Lower lobe of right lung (tissue), 2 donors: ENCODE measurements at regions not wholly inside any gene's neighbourhood (a gene's known extent, or its start where the extent isn't known, plus 50 kb on each side); places are given as distances from the start of the nearest gene placed in this dataset.

Experiments
- ATAC-seq, 2 donors: fragments of 200-7000 bp; cut with Tn5 transposase; one replicate each; pipeline ENCODE4 v1.9.1; 2020 to 2022; ENCODE audit warnings: mild to moderate bottlenecking in 2 of 2, moderate library complexity in 2 of 2
- DNase-seq: peaks from one replicate; pipeline ENCODE4 v3.0.0-alpha.2; 2020
- H3K27ac ChIP-seq: fragments of 200-600 bp; one replicate; pipeline ENCODE4 v1.8.0; 2022
- H3K27me3 ChIP-seq: fragments of 200-600 bp; one replicate; pipeline ENCODE4 v1.8.0; 2022; ENCODE audit warnings: low read depth
- H3K36me3 ChIP-seq: fragments of 200-600 bp; one replicate; pipeline ENCODE4 v1.8.0; 2022; ENCODE audit warnings: mild to moderate bottlenecking
- H3K4me1 ChIP-seq: fragments of 200-600 bp; one replicate; pipeline ENCODE4 v1.8.0; 2022
- H3K4me3 ChIP-seq: fragments of 200-600 bp; one replicate; pipeline ENCODE4 v1.8.0; 2022; ENCODE audit warnings: mild to moderate bottlenecking
- H3K9me3 ChIP-seq: fragments of 200-600 bp; one replicate; pipeline ENCODE4 v1.8.0; 2022
- CTCF ChIP-seq: fragments of 200-600 bp; IDR thresholded peaks from one replicate; pipeline ENCODE4 v1.8.0; 2022; ENCODE audit warnings: antibody characterized with exemption, mild to moderate bottlenecking
- intact Hi-C: fragments of 100-400 bp; cut with DNase I; formaldehyde crosslinking; loops from one replicate; pipeline ENCODE4 v1.11.0; 2022
- donor health status: DM: no; HTN: yes; CAD: no; lungs with severe emphysema.

GRCh38 chr5:165360784-165361542 is 1855.5 kb downstream of the MAT2B start:
- no peak for ATAC-seq
- no peaks in the 10 kb centered on the region for H3K4me1 ChIP-seq
- no peak overlapping the region for H3K27ac ChIP-seq
- no peak for DNase-seq
- TF ChIP-seq CTCF, result no peak
- intact Hi-C loops, result no loop called here
- no peak overlapping the region for H3K4me3 ChIP-seq
- H3K9me3 ChIP-seq, result no peaks in the 10 kb centered on the region
- no peaks in the 10 kb centered on the region for H3K27me3 ChIP-seq
- H3K36me3 ChIP-seq, result no peaks in the 10 kb centered on the region

GRCh38 chr5:165370233-165370632 is 1864.8 kb downstream of the MAT2B start:
- Histone ChIP-seq H3K27me3 (no peaks in the 10 kb centered on the region), H3K36me3 (no peaks in the 10 kb centered on the region), H3K4me1 (no peaks in the 10 kb centered on the region), H3K4me3 (no peak overlapping the region), H3K27ac (no peak overlapping the region), H3K9me3 (no peaks in the 10 kb centered on the region)
- DNase-seq (no peak), ATAC-seq (no peak)
- no peak for TF ChIP-seq CTCF
- intact Hi-C loops, result no loop called here

DNA sequence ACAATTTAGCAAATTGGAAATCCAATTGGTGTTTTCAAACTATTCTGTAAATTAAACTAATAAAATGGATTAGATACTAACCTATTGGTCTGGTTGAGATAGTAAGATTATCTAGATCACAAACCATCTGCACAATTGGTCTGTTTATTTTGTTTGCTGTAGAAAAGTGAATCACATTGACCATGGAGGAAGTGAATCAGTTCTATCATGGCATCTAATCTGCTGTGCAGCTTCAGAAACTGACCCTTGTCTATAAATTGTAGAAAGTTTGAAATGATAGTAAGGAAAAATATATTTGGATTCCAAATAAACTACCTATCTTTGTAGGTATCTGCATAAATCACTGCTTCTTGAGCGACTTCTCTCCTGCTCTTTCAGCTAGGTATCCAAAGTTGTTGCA is 1865.4 kb downstream of the MAT2B start:
- H3K27me3 ChIP-seq, result no peaks in the 10 kb centered on the region
- TF ChIP-seq CTCF, result no peak
- H3K4me1 ChIP-seq, result no peaks in the 10 kb centered on the region
- intact Hi-C loops, result no loop called here
- DNase-seq (no peak), ATAC-seq (no peak)
- H3K4me3 ChIP-seq, result no peak overlapping the region
- no peaks in the 10 kb centered on the region for H3K36me3 ChIP-seq
- H3K27ac ChIP-seq, result no peak overlapping the region
- H3K9me3 ChIP-seq, result no peaks in the 10 kb centered on the region

- Histone ChIP-seq H3K9me3 (no peaks in the 10 kb centered on the region), H3K4me3 (no peak overlapping the region), H3K36me3 (no peaks in the 10 kb centered on the region), H3K27me3 (no peaks in the 10 kb centered on the region), H3K4me1 (no peaks in the 10 kb centered on the region), H3K27ac (no peak overlapping the region)
- ATAC-seq (no peak), DNase-seq (no peak)
- no peak for TF ChIP-seq CTCF
- intact Hi-C loops, result no loop called here
These were observed 1869.8 kb downstream of the MAT2B start for GRCh38 chr5:165375201-165375600.

GRCh38 chr5:165393839-165394238 is 1888.4 kb downstream of the MAT2B start:
- intact Hi-C loops, result no loop called here
- no peak overlapping the region for H3K4me3 ChIP-seq
- H3K27me3 ChIP-seq, result no peaks in the 10 kb centered on the region
- no peaks in the 10 kb centered on the region for H3K4me1 ChIP-seq
- ATAC-seq, result no peak
- no peak for DNase-seq
- no peak for TF ChIP-seq CTCF
- H3K36me3 ChIP-seq, result no peaks in the 10 kb centered on the region
- H3K9me3 ChIP-seq, result peaks cover 5% of the 10 kb centered on the region
- H3K27ac ChIP-seq, result no peak overlapping the region
